ENCODE measurements at regions not wholly inside any gene's neighbourhood (a gene's known extent, or its start where the extent isn't known, plus 50 kb on each side); places are given as distances from the start of the nearest gene placed in this dataset.

- Histone ChIP-seq H2AFZ (ENCODE audit: low read depth, low read length) (no peak overlapping the region), H3K27ac (ENCODE audit: low read length) (no peak overlapping the region), H3F3A (ENCODE audit: insufficient read depth, low read length, poor library complexity, severe bottlenecking) (no peaks in the 10 kb centered on the region), H3K4me3 (ENCODE audit: low read length) (no peak overlapping the region), H3K27me3 (ENCODE audit: insufficient read depth, low read depth, low read length) (no peaks in the 10 kb centered on the region), H4K20me1 (ENCODE audit: insufficient read depth) (no peaks in the 10 kb centered on the region), H3K79me2 (replicated peaks; ENCODE audit: insufficient read depth, low read length) (no peaks in the 10 kb centered on the region), H3K9ac (ENCODE audit: low read length) (no peak overlapping the region), H3K9me2 (ENCODE audit: insufficient read depth, low read length) (no peaks in the 10 kb centered on the region), H3K4me2 (ENCODE audit: low read length) (no peak overlapping the region), H3K36me3 (ENCODE audit: insufficient read depth, low read length) (no peaks in the 10 kb centered on the region), H3K9me3 (ENCODE audit: low read length) (no peaks in the 10 kb centered on the region)
- TF ChIP-seq EP300 (conservative IDR thresholded peaks at IDR 0.05; ENCODE audit: poor library complexity, severe bottlenecking) = no peak
- no peak for TF ChIP-seq TAF1 (IDR thresholded peaks at IDR 0.05; ENCODE audit: low read depth)
- TF ChIP-seq SMC3 (conservative IDR thresholded peaks at IDR 0.05; ENCODE audit: poor library complexity) = no peak
- no peak for TF ChIP-seq CTCF (IDR thresholded peaks at IDR 0.05; ENCODE audit: poor library complexity, severe bottlenecking)
- no peak for TF ChIP-seq RAD21 (conservative IDR thresholded peaks at IDR 0.05)
- no peak for TF ChIP-seq POLR2AphosphoS5 (IDR thresholded peaks at IDR 0.05)
- TF ChIP-seq MXI1 (conservative IDR thresholded peaks at IDR 0.05; ENCODE audit: poor library complexity, severe bottlenecking) = no peak
- TF ChIP-seq REST (IDR thresholded peaks at IDR 0.05; ENCODE audit: borderline replicate concordance) = no peak
- TF ChIP-seq EZH2 (IDR thresholded peaks at IDR 0.05; ENCODE audit: borderline replicate concordance, insufficient read depth, low read length, poor library complexity, severe bottlenecking) = no peak
These were observed 74.3 kb upstream of the RUNX3 start for GRCh38 chr1:25004355-25004754.

GRCh38 chr1:25003457-25004190 is 73.5 kb upstream of the RUNX3 start:
- H3K4me3 ChIP-seq (ENCODE audit: low read length) = no peak overlapping the region
- no peaks in the 10 kb centered on the region for H4K20me1 ChIP-seq (ENCODE audit: insufficient read depth)
- H3K4me2 ChIP-seq (ENCODE audit: low read length) = no peak overlapping the region
- H2AFZ ChIP-seq (ENCODE audit: low read depth, low read length) = no peak overlapping the region
- no peaks in the 10 kb centered on the region for H3F3A ChIP-seq (ENCODE audit: insufficient read depth, low read length, poor library complexity, severe bottlenecking)
- no peaks in the 10 kb centered on the region for H3K9me3 ChIP-seq (ENCODE audit: low read length)
- TF ChIP-seq RAD21 (conservative IDR thresholded peaks at IDR 0.05) (no peak), POLR2AphosphoS5 (IDR thresholded peaks at IDR 0.05) (no peak), REST (IDR thresholded peaks at IDR 0.05; ENCODE audit: borderline replicate concordance) (no peak), SMC3 (conservative IDR thresholded peaks at IDR 0.05; ENCODE audit: poor library complexity) (no peak), EP300 (conservative IDR thresholded peaks at IDR 0.05; ENCODE audit: poor library complexity, severe bottlenecking) (no peak), TAF1 (IDR thresholded peaks at IDR 0.05; ENCODE audit: low read depth) (no peak), EZH2 (IDR thresholded peaks at IDR 0.05; ENCODE audit: borderline replicate concordance, insufficient read depth, low read length, poor library complexity, severe bottlenecking) (no peak), CTCF (IDR thresholded peaks at IDR 0.05; ENCODE audit: poor library complexity, severe bottlenecking) (no peak), MXI1 (conservative IDR thresholded peaks at IDR 0.05; ENCODE audit: poor library complexity, severe bottlenecking) (no peak)
- H3K79me2 ChIP-seq (replicated peaks; ENCODE audit: insufficient read depth, low read length) = no peaks in the 10 kb centered on the region
- no peaks in the 10 kb centered on the region for H3K36me3 ChIP-seq (ENCODE audit: insufficient read depth, low read length)
- no peak overlapping the region for H3K27ac ChIP-seq (ENCODE audit: low read length)
- no peak overlapping the region for H3K9ac ChIP-seq (ENCODE audit: low read length)
- H3K9me2 ChIP-seq (ENCODE audit: insufficient read depth, low read length) = no peaks in the 10 kb centered on the region
- H3K27me3 ChIP-seq (ENCODE audit: insufficient read depth, low read depth, low read length) = no peaks in the 10 kb centered on the region
